HG02852 (cell line): ENCODE measurements at regions not wholly inside any gene's neighbourhood (a gene's known extent, or its start where the extent isn't known, plus 50 kb on each side); places are given as distances from the start of the nearest gene placed in this dataset.
"Not testable (repeated sequence)": the region's sequence is repeated elsewhere in the genome, so short reads cannot be mapped to it uniquely, and the experiment has no call there.

Source experiments
- ATAC-seq: cut with Tn5 transposase; IDR thresholded peaks from one replicate; pipeline ENCODE4 v1.9.1; 2021; ENCODE audit warnings: mild to moderate bottlenecking, moderate library complexity; ENCODE audit not compliant: unreplicated experiment

GRCh38 chr19:28700176-28700575, 512.8 kb downstream of the UQCRFS1 start:
- no peak for ATAC-seq

- no peak for ATAC-seq
Measured at GRCh38 chr19:28697308-28697707, 515.6 kb downstream of the UQCRFS1 start.

GRCh38 chr19:28694812-28695211, 518.1 kb downstream of the UQCRFS1 start:
- no peak for ATAC-seq

DNA sequence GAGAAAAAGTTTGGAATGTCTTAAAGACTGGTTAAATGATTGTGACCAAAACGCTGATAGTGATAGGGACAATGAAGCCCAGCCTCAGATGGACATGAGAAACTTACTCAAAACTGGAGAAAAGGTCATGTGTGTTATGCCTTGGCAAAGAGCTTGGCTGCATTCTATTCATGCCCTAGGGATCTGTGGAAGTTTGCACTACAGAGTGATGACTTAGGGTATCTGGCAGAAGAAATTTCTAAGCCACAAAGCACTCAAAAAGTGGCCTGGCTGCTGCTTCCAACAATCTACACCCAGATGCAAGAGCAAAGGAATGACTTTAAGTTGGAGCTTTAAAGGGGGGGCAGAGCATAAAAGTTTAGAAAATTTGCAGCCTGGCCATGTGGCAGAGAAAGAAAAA, 521.3 kb downstream of the UQCRFS1 start:
- no peak for ATAC-seq

- ATAC-seq = not testable (repeated sequence)
Measured at GRCh38 chr19:28689464-28689863, 523.5 kb downstream of the UQCRFS1 start.

DNA sequence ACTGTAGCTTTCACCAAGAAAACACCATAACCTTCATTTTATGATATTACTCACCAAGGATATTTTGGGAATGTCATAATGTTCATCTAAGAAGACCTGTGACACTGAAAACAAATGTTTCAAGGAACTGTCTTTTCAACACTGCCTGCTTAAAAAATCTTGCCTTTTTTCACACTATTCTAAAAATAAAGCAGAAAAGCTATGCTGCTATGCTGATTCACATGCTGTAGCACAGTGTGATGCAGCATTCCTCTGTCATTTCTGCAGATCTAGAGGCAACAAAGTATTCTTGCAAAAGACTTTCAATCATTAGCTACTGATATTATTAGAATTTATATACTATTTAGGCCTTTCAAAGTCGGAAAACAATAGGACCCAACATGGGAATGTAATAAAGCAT, 525.7 kb downstream of the UQCRFS1 start:
- no peak for ATAC-seq

- ATAC-seq = no peak
Measured at GRCh38 chr19:28686756-28687155, 526.2 kb downstream of the UQCRFS1 start.

DNA sequence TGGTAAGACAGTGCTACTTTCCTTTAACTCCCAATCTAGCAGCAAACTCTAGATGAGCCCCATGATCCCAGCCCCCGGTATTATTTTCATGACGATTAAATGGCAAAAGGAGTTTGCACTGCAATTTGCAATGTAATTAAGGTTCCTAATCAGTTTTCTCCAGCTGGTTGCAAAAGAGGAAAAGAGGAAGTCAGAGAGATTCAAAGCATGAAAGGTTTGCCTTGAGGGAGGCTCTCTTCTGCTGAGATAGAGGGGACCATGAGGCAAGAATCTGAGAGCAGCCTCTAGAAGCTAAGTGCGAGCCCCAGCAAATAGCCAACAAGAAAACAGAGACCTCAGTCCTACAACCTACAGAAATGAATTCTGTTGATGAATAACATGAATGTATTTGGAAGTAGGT, 527.1 kb downstream of the UQCRFS1 start:
- no peak for ATAC-seq

GRCh38 chr19:28685077-28685476, 527.9 kb downstream of the UQCRFS1 start:
- ATAC-seq = not testable (repeated sequence)

- ATAC-seq = no peak
Measured at GRCh38 chr19:28680111-28680510, 532.8 kb downstream of the UQCRFS1 start.

DNA sequence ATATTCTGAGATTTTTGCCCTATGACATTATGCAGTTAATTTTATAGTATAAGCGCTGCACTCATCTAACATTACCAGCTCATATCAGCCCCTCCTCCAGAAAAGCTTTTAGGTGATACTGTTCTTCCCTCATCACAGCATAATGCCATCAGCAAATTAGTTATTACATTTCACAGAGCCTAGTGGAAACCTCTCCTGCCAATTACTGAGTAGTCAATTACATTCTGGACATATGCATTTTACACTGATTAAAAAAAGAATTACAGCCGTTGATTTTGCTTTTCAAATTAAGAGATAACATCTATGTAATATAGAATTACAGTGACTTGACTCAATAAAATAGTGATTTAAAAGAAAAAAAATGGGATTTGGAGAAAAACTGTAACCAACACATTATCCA, 542.1 kb downstream of the UQCRFS1 start:
- ATAC-seq = no peak

- no peak for ATAC-seq
Measured at GRCh38 chr19:28669804-28670203, 543.1 kb downstream of the UQCRFS1 start.

GRCh38 chr19:28667348-28667977, 545.5 kb downstream of the UQCRFS1 start:
- ATAC-seq = no peak

DNA sequence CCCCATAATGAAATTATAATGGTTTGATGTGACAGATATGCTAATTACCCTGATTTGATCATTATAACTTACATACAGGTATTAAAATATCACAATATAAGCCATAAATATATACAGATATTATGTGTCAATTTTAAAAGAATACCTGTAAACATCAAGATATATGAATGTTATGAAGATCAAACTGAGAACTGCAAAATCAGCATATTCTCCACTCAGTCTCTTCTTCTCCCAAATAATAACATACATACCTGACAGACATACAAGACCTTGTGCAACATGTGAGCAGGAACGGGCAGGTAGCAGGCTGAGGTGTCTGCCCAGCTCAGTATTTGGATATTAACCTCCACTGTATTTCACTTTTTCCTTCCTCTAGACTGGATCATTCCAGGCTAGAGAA, 547.2 kb downstream of the UQCRFS1 start:
- ATAC-seq = no peak

DNA sequence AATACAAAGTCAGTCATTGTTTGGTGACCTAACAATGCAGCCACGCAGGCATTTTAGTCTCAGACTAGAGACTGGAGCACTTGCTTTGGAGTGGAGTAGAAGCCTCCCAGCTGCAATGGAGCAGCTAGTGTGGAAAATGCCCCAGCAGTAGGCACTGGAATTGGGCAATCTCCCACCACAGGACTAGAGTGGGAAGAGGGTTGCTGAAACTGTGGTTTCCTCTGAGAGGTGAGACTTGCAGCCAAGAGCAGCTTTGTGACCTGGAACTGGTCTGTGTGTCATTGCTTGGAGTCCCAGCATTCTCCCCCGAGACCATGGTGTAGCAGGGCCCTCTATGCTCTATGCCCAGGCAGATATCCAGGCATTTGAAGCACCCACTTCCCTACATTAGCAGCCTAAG, 556.3 kb downstream of the UQCRFS1 start:
- no peak for ATAC-seq

DNA sequence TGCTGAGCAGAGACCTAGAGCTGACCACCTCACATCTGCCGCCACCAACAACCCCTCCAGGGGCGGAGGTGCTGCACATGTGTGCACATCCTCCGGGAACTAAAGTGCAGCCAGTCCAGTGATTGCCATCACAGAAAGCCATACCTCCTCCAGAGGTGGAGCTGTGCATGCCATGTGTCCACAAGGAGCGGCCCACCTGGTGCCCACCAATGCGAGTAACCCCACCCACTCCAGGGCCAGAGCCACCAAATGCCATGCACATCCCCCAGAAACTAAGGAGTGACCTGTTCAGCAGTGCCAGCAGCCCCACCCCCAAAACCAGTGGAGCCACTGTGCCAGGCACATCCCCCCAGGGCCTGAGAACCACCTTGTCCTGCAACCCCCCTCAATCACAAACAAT, 557.9 kb downstream of the UQCRFS1 start:
- no peak for ATAC-seq

GRCh38 chr19:28652765-28653164, 560.2 kb downstream of the UQCRFS1 start:
- no peak for ATAC-seq

DNA sequence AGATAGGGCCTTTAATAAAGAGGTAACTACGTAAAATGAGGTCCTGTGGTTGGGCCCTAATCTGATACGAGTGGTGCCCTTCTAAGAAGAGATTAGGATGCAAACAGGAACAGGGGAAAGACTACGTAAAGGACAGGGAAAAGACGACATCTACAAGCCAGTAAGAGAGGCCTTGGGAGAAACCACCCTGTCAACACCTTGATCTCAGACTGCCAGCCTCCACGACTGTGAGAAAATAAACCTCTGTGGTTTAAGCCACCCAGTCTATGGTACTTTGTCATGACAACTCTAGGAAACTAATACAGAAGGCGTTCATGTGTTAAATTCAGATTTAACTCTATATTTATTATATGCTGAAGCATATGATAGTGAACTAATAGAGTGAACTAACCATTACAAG, 566.3 kb downstream of the UQCRFS1 start:
- no peak for ATAC-seq

- no peak for ATAC-seq
Measured at GRCh38 chr19:28644169-28644775, 568.7 kb downstream of the UQCRFS1 start.

GRCh38 chr19:28642787-28643683, 569.9 kb downstream of the UQCRFS1 start:
- ATAC-seq = no peak

- no peak for ATAC-seq
Measured at GRCh38 chr19:28641395-28641794, 571.6 kb downstream of the UQCRFS1 start.

- no peak for ATAC-seq
Measured at GRCh38 chr19:28640506-28640905, 572.4 kb downstream of the UQCRFS1 start.
